Endodermal cell (in vitro differentiated cells): ENCODE measurements at regions not wholly inside any gene's neighbourhood (a gene's known extent, or its start where the extent isn't known, plus 50 kb on each side); places are given as distances from the start of the nearest gene placed in this dataset.

ENCODE experiments used
- DNase-seq: peaks from one replicate; pipeline ENCODE4 v3.0.0-alpha.2; 2017
- H3K27ac ChIP-seq: 2 replicates; pipeline ENCODE4 v1.5.1; 2013; ENCODE audit warnings: mild to moderate bottlenecking, low read depth, low read length, moderate library complexity
- H3K27me3 ChIP-seq: 2 replicates; pipeline ENCODE4 v1.6.1; 2013; ENCODE audit warnings: mild to moderate bottlenecking, low read length, moderate library complexity; ENCODE audit not compliant: insufficient read depth, control insufficient read depth, poor library complexity, severe bottlenecking
- H3K36me3 ChIP-seq: 2 replicates; pipeline ENCODE4 v1.7.0; 2013; ENCODE audit warnings: mild to moderate bottlenecking, low read length, moderate library complexity; ENCODE audit not compliant: control insufficient read depth, insufficient read depth
- H3K4me1 ChIP-seq: one replicate; pipeline ENCODE4 v1.7.0; 2013; ENCODE audit warnings: low read length; ENCODE audit not compliant: control insufficient read depth, insufficient read depth
- H3K4me3 ChIP-seq: 2 replicates; pipeline ENCODE4 v1.5.1; 2013; ENCODE audit warnings: mild to moderate bottlenecking, low read length, moderate library complexity
- H3K9ac ChIP-seq: 2 replicates; pipeline ENCODE4 v1.6.1; 2013; ENCODE audit warnings: mild to moderate bottlenecking, low read length, moderate library complexity; ENCODE audit not compliant: poor library complexity, severe bottlenecking; ENCODE audit errors: extremely low read depth
- H3K9me3 ChIP-seq: 2 replicates; pipeline ENCODE4 v1.6.1; 2013; ENCODE audit warnings: mild to moderate bottlenecking, low read length, moderate library complexity; ENCODE audit not compliant: control insufficient read depth
- H3K27ac Mint-ChIP-seq: 2 replicates; pipeline ENCODE4 v1.8.0; 2020; ENCODE audit warnings: mixed read lengths
- H3K27me3 Mint-ChIP-seq: 2 replicates; pipeline ENCODE4 v1.8.0; 2021; ENCODE audit warnings: mild to moderate bottlenecking, mixed read lengths; ENCODE audit not compliant: insufficient read depth
- H3K36me3 Mint-ChIP-seq: 2 replicates; pipeline ENCODE4 v1.8.0; 2020; ENCODE audit warnings: low read depth, mixed read lengths
- H3K4me1 Mint-ChIP-seq: 2 replicates; pipeline ENCODE4 v1.8.0; 2020; ENCODE audit warnings: mixed read lengths
- H3K4me3 Mint-ChIP-seq: 2 replicates; pipeline ENCODE4 v1.8.0; 2020; ENCODE audit warnings: mild to moderate bottlenecking, moderate library complexity, mixed read lengths
- H3K9me3 Mint-ChIP-seq: 2 replicates; pipeline ENCODE4 v1.8.0; 2020; ENCODE audit warnings: mild to moderate bottlenecking, mixed read lengths
- WGBS, 2 experiments: methylation state at CpG; one replicate each; pipeline versions ENCODE4 v1.1.5 to v1.1.7; 2013; ENCODE audit warnings: missing lambda C conversion rate in 2 of 2, mixed read lengths in 1 of 2; ENCODE audit not compliant: insufficient coverage in 1 of 2, insufficient read length in 1 of 2; 5-methylcytosine and 5-hydroxymethylcytosine counted together
- TF ChIP-seq, protein P1 (sequence below): fragments of 200-600 bp; sonication (generic); conservative IDR thresholded peaks from 2 replicates; pipeline ENCODE4 v1.5.0; 2021; ENCODE audit warnings: antibody characterized with exemption, mild to moderate bottlenecking

- Histone ChIP-seq H3K9ac (no peak overlapping the region), H3K36me3 (no peaks in the 10 kb centered on the region), H3K4me1 (no peaks in the 10 kb centered on the region), H3K9me3 (peaks cover 45% of the 10 kb centered on the region), H3K4me3 (no peak overlapping the region), H3K27me3 (no peaks in the 10 kb centered on the region), H3K27ac (no peak overlapping the region)
- 95 to 100% methylated on average over 2 of the region's 2 CpGs for WGBS, 2 experiments
- DNase-seq = no peak
- TF ChIP-seq, protein P1, sequence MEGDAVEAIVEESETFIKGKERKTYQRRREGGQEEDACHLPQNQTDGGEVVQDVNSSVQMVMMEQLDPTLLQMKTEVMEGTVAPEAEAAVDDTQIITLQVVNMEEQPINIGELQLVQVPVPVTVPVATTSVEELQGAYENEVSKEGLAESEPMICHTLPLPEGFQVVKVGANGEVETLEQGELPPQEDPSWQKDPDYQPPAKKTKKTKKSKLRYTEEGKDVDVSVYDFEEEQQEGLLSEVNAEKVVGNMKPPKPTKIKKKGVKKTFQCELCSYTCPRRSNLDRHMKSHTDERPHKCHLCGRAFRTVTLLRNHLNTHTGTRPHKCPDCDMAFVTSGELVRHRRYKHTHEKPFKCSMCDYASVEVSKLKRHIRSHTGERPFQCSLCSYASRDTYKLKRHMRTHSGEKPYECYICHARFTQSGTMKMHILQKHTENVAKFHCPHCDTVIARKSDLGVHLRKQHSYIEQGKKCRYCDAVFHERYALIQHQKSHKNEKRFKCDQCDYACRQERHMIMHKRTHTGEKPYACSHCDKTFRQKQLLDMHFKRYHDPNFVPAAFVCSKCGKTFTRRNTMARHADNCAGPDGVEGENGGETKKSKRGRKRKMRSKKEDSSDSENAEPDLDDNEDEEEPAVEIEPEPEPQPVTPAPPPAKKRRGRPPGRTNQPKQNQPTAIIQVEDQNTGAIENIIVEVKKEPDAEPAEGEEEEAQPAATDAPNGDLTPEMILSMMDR = no peak
- Mint-ChIP-seq H3K9me3 (peaks cover 18% of the 10 kb centered on the region), H3K4me3 (no peak overlapping the region), H3K27ac (no peak overlapping the region), H3K36me3 (no peaks in the 10 kb centered on the region), H3K4me1 (no peaks in the 10 kb centered on the region), H3K27me3 (no peaks in the 10 kb centered on the region)
Measured at GRCh38 chr9:12056874-12057273, 636.3 kb upstream of the TYRP1 start.

- Mint-ChIP-seq H3K27me3 (no peaks in the 10 kb centered on the region), H3K36me3 (no peaks in the 10 kb centered on the region), H3K4me1 (peaks cover 6% of the 10 kb centered on the region), H3K9me3 (peaks cover 4% of the 10 kb centered on the region), H3K27ac (no peak overlapping the region), H3K4me3 (no peak overlapping the region)
- Histone ChIP-seq H3K4me3 (no peak overlapping the region), H3K27ac (no peak overlapping the region), H3K4me1 (no peaks in the 10 kb centered on the region), H3K36me3 (no peaks in the 10 kb centered on the region), H3K9me3 (peaks cover 13% of the 10 kb centered on the region), H3K9ac (no peak overlapping the region), H3K27me3 (no peaks in the 10 kb centered on the region)
- DNase-seq = no peak
- 82 to 88% methylated on average over 2 of the region's 2 CpGs for WGBS, 2 experiments
- TF ChIP-seq, protein P1 = no peak
Measured at GRCh38 chr9:12060067-12060466, 633.1 kb upstream of the TYRP1 start.

DNA sequence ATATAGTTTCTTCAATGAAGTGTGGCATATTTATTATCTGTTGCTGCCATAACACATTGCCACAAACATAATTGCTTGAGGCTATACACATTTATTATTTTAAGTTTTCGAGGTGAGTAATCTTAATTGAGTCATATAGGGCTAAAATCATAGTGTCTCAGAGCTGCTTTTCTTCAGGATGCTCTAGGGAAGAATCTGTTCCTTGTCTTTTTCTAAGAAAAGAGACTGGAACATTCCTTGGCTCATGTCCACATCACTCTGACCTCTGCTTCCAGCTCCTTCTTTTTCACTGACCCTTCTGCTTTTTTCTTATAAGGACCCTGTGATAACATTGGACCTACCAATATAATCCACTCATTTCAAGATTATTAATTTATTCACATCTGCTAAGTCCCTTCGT, 632.4 kb upstream of the TYRP1 start:
- 94% methylated on average over 2 of the region's 2 CpGs; no CpG with 5 or more reads in 1 of the 2 experiments for WGBS, 2 experiments
- no peak overlapping the region for H3K4me3 Mint-ChIP-seq
- Histone ChIP-seq H3K9me3 (peaks cover 6% of the 10 kb centered on the region), H3K27ac (no peak overlapping the region), H3K4me1 (no peaks in the 10 kb centered on the region), H3K9ac (no peak overlapping the region), H3K4me3 (no peak overlapping the region), H3K36me3 (no peaks in the 10 kb centered on the region), H3K27me3 (peaks cover 3% of the 10 kb centered on the region)
- no peak for DNase-seq
- peaks cover 6% of the 10 kb centered on the region for H3K4me1 Mint-ChIP-seq
- peaks cover 2% of the 10 kb centered on the region for H3K9me3 Mint-ChIP-seq
- no peak overlapping the region for H3K27ac Mint-ChIP-seq
- no peaks in the 10 kb centered on the region for H3K27me3 Mint-ChIP-seq
- TF ChIP-seq, protein P1 = no peak
- H3K36me3 Mint-ChIP-seq = no peaks in the 10 kb centered on the region
